ENCODE measurements at regions not wholly inside any gene's neighbourhood (a gene's known extent, or its start where the extent isn't known, plus 50 kb on each side); places are given as distances from the start of the nearest gene placed in this dataset.

GRCh38 chr11:95337175-95337957, 106.4 kb upstream of the SESN3 start:
- in situ Hi-C loops (cut with MboI; ENCODE audit: low sequenced_read_pairs): no loop called here
- H3K36me3 ChIP-seq (replicated peaks): no peaks in the 10 kb centered on the region
- H3K4me3 ChIP-seq: no peak overlapping the region
- no peaks in the 10 kb centered on the region for H3K27me3 ChIP-seq (ENCODE audit: low read depth)
- peaks cover 41% of the 10 kb centered on the region for H3K4me1 ChIP-seq
- no peaks in the 10 kb centered on the region for H3K9me3 ChIP-seq
- DNase-seq (ENCODE audit: low spot score in 2 of 2): peak; percentile 73 to 91

GRCh38 chr11:95335989-95336388, 105.0 kb upstream of the SESN3 start:
- in situ Hi-C loops (cut with MboI; ENCODE audit: low sequenced_read_pairs): no loop called here
- no peaks in the 10 kb centered on the region for H3K36me3 ChIP-seq (replicated peaks)
- no peak overlapping the region for H3K4me3 ChIP-seq
- DNase-seq (ENCODE audit: low spot score in 2 of 2): peak in 1 of 2 experiments; percentile 29
- H3K27me3 ChIP-seq (ENCODE audit: low read depth): no peaks in the 10 kb centered on the region
- H3K4me1 ChIP-seq: peaks cover 41% of the 10 kb centered on the region
- H3K9me3 ChIP-seq: no peaks in the 10 kb centered on the region

- H3K36me3 ChIP-seq (replicated peaks): no peaks in the 10 kb centered on the region
- in situ Hi-C loops (cut with MboI; ENCODE audit: low sequenced_read_pairs): no loop called here
- peaks cover 3% of the 10 kb centered on the region for H3K4me1 ChIP-seq
- DNase-seq (ENCODE audit: low spot score in 2 of 2): no peak
- H3K4me3 ChIP-seq: no peak overlapping the region
- no peaks in the 10 kb centered on the region for H3K27me3 ChIP-seq (ENCODE audit: low read depth)
- no peaks in the 10 kb centered on the region for H3K9me3 ChIP-seq
Observed at GRCh38 chr11:95331161-95331560, 100.2 kb upstream of the SESN3 start.

GRCh38 chr11:95330302-95330701, 99.3 kb upstream of the SESN3 start:
- no peak for DNase-seq (ENCODE audit: low spot score in 2 of 2)
- H3K9me3 ChIP-seq: no peaks in the 10 kb centered on the region
- H3K36me3 ChIP-seq (replicated peaks): no peaks in the 10 kb centered on the region
- no peaks in the 10 kb centered on the region for H3K27me3 ChIP-seq (ENCODE audit: low read depth)
- in situ Hi-C loops (cut with MboI; ENCODE audit: low sequenced_read_pairs): no loop called here
- H3K4me3 ChIP-seq: no peak overlapping the region
- H3K4me1 ChIP-seq: no peaks in the 10 kb centered on the region

GRCh38 chr11:95327273-95327948, 96.4 kb upstream of the SESN3 start:
- Histone ChIP-seq H3K36me3 (replicated peaks) (no peaks in the 10 kb centered on the region), H3K4me3 (no peak overlapping the region), H3K9me3 (no peaks in the 10 kb centered on the region), H3K27me3 (ENCODE audit: low read depth) (no peaks in the 10 kb centered on the region), H3K4me1 (no peaks in the 10 kb centered on the region)
- no peak for DNase-seq (ENCODE audit: low spot score in 2 of 2)
- in situ Hi-C loops (cut with MboI; ENCODE audit: low sequenced_read_pairs): no loop called here

GRCh38 chr11:95325777-95326258, 94.8 kb upstream of the SESN3 start:
- Histone ChIP-seq H3K27me3 (ENCODE audit: low read depth) (no peaks in the 10 kb centered on the region), H3K36me3 (replicated peaks) (no peaks in the 10 kb centered on the region), H3K9me3 (no peaks in the 10 kb centered on the region), H3K4me3 (no peak overlapping the region), H3K4me1 (no peaks in the 10 kb centered on the region)
- in situ Hi-C loops (cut with MboI; ENCODE audit: low sequenced_read_pairs): no loop called here
- no peak for DNase-seq (ENCODE audit: low spot score in 2 of 2)

GRCh38 chr11:95324826-95325225, 93.8 kb upstream of the SESN3 start:
- Histone ChIP-seq H3K9me3 (no peaks in the 10 kb centered on the region), H3K4me1 (no peaks in the 10 kb centered on the region), H3K36me3 (replicated peaks) (no peaks in the 10 kb centered on the region), H3K27me3 (ENCODE audit: low read depth) (no peaks in the 10 kb centered on the region), H3K4me3 (no peak overlapping the region)
- no peak for DNase-seq (ENCODE audit: low spot score in 2 of 2)
- in situ Hi-C loops (cut with MboI; ENCODE audit: low sequenced_read_pairs): no loop called here

- in situ Hi-C loops (cut with MboI; ENCODE audit: low sequenced_read_pairs): no loop called here
- Histone ChIP-seq H3K27me3 (ENCODE audit: low read depth) (no peaks in the 10 kb centered on the region), H3K4me3 (no peak overlapping the region), H3K36me3 (replicated peaks) (no peaks in the 10 kb centered on the region), H3K9me3 (no peaks in the 10 kb centered on the region), H3K4me1 (no peaks in the 10 kb centered on the region)
- no peak for DNase-seq (ENCODE audit: low spot score in 2 of 2)
Observed at GRCh38 chr11:95322539-95322938, 91.5 kb upstream of the SESN3 start.

GRCh38 chr11:95318498-95318897, 87.5 kb upstream of the SESN3 start:
- in situ Hi-C loops (cut with MboI; ENCODE audit: low sequenced_read_pairs): no loop called here
- DNase-seq (ENCODE audit: low spot score in 2 of 2): no peak
- Histone ChIP-seq H3K4me3 (no peak overlapping the region), H3K9me3 (no peaks in the 10 kb centered on the region), H3K27me3 (ENCODE audit: low read depth) (no peaks in the 10 kb centered on the region), H3K36me3 (replicated peaks) (no peaks in the 10 kb centered on the region), H3K4me1 (no peaks in the 10 kb centered on the region)

GRCh38 chr11:95308512-95309035, 77.6 kb upstream of the SESN3 start:
- in situ Hi-C loops (cut with MboI; ENCODE audit: low sequenced_read_pairs): no loop called here
- H3K27me3 ChIP-seq (ENCODE audit: low read depth): no peaks in the 10 kb centered on the region
- H3K36me3 ChIP-seq (replicated peaks): no peaks in the 10 kb centered on the region
- peaks cover 10% of the 10 kb centered on the region for H3K4me1 ChIP-seq
- no peaks in the 10 kb centered on the region for H3K9me3 ChIP-seq
- no peak for DNase-seq (ENCODE audit: low spot score in 2 of 2)
- H3K4me3 ChIP-seq: no peak overlapping the region

GRCh38 chr11:95307286-95307685, 76.3 kb upstream of the SESN3 start:
- H3K36me3 ChIP-seq (replicated peaks): no peaks in the 10 kb centered on the region
- DNase-seq (ENCODE audit: low spot score in 2 of 2): no peak
- no peaks in the 10 kb centered on the region for H3K9me3 ChIP-seq
- H3K27me3 ChIP-seq (ENCODE audit: low read depth): no peaks in the 10 kb centered on the region
- H3K4me1 ChIP-seq: peaks cover 10% of the 10 kb centered on the region
- H3K4me3 ChIP-seq: no peak overlapping the region
- in situ Hi-C loops (cut with MboI; ENCODE audit: low sequenced_read_pairs): no loop called here

GRCh38 chr11:95306801-95307200, 75.8 kb upstream of the SESN3 start:
- Histone ChIP-seq H3K9me3 (no peaks in the 10 kb centered on the region), H3K36me3 (replicated peaks) (no peaks in the 10 kb centered on the region), H3K27me3 (ENCODE audit: low read depth) (no peaks in the 10 kb centered on the region), H3K4me1 (peaks cover 10% of the 10 kb centered on the region), H3K4me3 (no peak overlapping the region)
- in situ Hi-C loops (cut with MboI; ENCODE audit: low sequenced_read_pairs): no loop called here
- no peak for DNase-seq (ENCODE audit: low spot score in 2 of 2)

GRCh38 chr11:95306123-95306522, 75.1 kb upstream of the SESN3 start:
- DNase-seq (ENCODE audit: low spot score in 2 of 2): no peak
- Histone ChIP-seq H3K4me1 (peaks cover 10% of the 10 kb centered on the region), H3K9me3 (no peaks in the 10 kb centered on the region), H3K4me3 (no peak overlapping the region), H3K27me3 (ENCODE audit: low read depth) (no peaks in the 10 kb centered on the region), H3K36me3 (replicated peaks) (no peaks in the 10 kb centered on the region)
- in situ Hi-C loops (cut with MboI; ENCODE audit: low sequenced_read_pairs): no loop called here

- in situ Hi-C loops (cut with MboI; ENCODE audit: low sequenced_read_pairs): no loop called here
- no peak overlapping the region for H3K4me3 ChIP-seq
- no peaks in the 10 kb centered on the region for H3K27me3 ChIP-seq (ENCODE audit: low read depth)
- no peaks in the 10 kb centered on the region for H3K36me3 ChIP-seq (replicated peaks)
- peaks cover 10% of the 10 kb centered on the region for H3K4me1 ChIP-seq
- H3K9me3 ChIP-seq: no peaks in the 10 kb centered on the region
- DNase-seq (ENCODE audit: low spot score in 2 of 2): peak; percentile 45 to 54
Observed at GRCh38 chr11:95305705-95306104, 74.7 kb upstream of the SESN3 start.

Data from HAP-1 (cell line).